OCI-LY1 (cell line): ENCODE measurements at regions not wholly inside any gene's neighbourhood (a gene's known extent, or its start where the extent isn't known, plus 50 kb on each side); places are given as distances from the start of the nearest gene placed in this dataset.

Experiments
- CTCF ChIP-seq: fragments of 200-600 bp; sonication (generic), shearing (Covaris generic); IDR thresholded peaks from 2 replicates; pipeline ENCODE4 v1.5.1; 2017; ENCODE audit warnings: mild to moderate bottlenecking, antibody characterized with exemption, low read length, moderate library complexity, mixed read lengths
- EZH2 ChIP-seq: fragments of 200-600 bp; sonication (generic), shearing (Covaris generic); IDR thresholded peaks from 2 replicates; pipeline ENCODE4 v1.8.0; 2017; ENCODE audit warnings: borderline replicate concordance, mixed run types, mild to moderate bottlenecking, antibody characterized with exemption, low read length, moderate library complexity, mixed read lengths

GRCh38 chr6:8246403-8246802 lies 144.1 kb upstream of the EEF1E1 start:
- TF ChIP-seq CTCF = no peak
- no peak for TF ChIP-seq EZH2
